Keratinocyte (primary cell): ENCODE measurements at regions not wholly inside any gene's neighbourhood (a gene's known extent, or its start where the extent isn't known, plus 50 kb on each side); places are given as distances from the start of the nearest gene placed in this dataset.

Source experiments
- DNase-seq: peaks from one replicate; pipeline ENCODE4 v3.0.0-alpha.2; 2011; ENCODE audit warnings: low read depth, missing footprints, low spot score
- FAIRE-seq: peaks from 2 replicates; lab custom pipeline; 2011; peaks lifted over from hg19 to GRCh38; lab: Jason Lieb, UNC
- H2AFZ ChIP-seq: 2 replicates; pipeline ENCODE4 v1.6.0; 2012; ENCODE audit warnings: low read length, control low read depth, inconsistent platforms; ENCODE audit not compliant: control insufficient read depth
- H3K27ac ChIP-seq: 2 replicates; pipeline ENCODE4 v1.5.1; 2011; ENCODE audit warnings: low read length; ENCODE audit not compliant: control insufficient read depth, insufficient read depth
- H3K27me3 ChIP-seq: 3 replicates; pipeline ENCODE4 v1.6.0; 2011; ENCODE audit warnings: low read length; ENCODE audit not compliant: control insufficient read depth, insufficient read depth; ENCODE audit errors: extremely low read depth
- H3K36me3 ChIP-seq, 2 experiments: 2 replicates in 1 of 2; 3 replicates in 1 of 2; pipeline ENCODE4 v1.5.1; 2011; ENCODE audit warnings: low read length in 2 of 2, mild to moderate bottlenecking in 1 of 2; ENCODE audit not compliant: control insufficient read depth in 2 of 2, insufficient read depth in 2 of 2; ENCODE audit errors: extremely low read depth in 1 of 2
- H3K4me1 ChIP-seq: 3 replicates; pipeline ENCODE4 v1.5.1; 2011; ENCODE audit warnings: low read length; ENCODE audit not compliant: control insufficient read depth, insufficient read depth; ENCODE audit errors: extremely low read depth
- H3K4me2 ChIP-seq: 3 replicates; pipeline ENCODE4 v1.6.0; 2011; ENCODE audit warnings: low read depth, low read length; ENCODE audit not compliant: control insufficient read depth, insufficient read depth; ENCODE audit errors: extremely low read depth
- H3K4me3 ChIP-seq, 3 experiments: fragments of 200-600 bp in 1 of 3; sonication (generic) in 1 of 3; 2 replicates in 2 of 3; 3 replicates in 1 of 3; pipeline ENCODE4 v1.5.1; 2011 to 2016; ENCODE audit warnings: low read length in 3 of 3, mild to moderate bottlenecking in 3 of 3, control low read depth in 2 of 3, inconsistent platforms in 1 of 3, low read depth in 1 of 3, mixed read lengths in 1 of 3, mixed run types in 1 of 3, moderate library complexity in 1 of 3; ENCODE audit not compliant: control insufficient read depth in 2 of 3, insufficient read depth in 2 of 3; ENCODE audit errors: extremely low read depth in 1 of 3
- H3K79me2 ChIP-seq: 2 replicates; pipeline ENCODE4 v1.6.0; 2012; ENCODE audit warnings: low read length; ENCODE audit not compliant: control insufficient read depth, insufficient read depth
- H3K9ac ChIP-seq: 3 replicates; pipeline ENCODE4 v1.6.0; 2011; ENCODE audit warnings: low read length; ENCODE audit not compliant: control insufficient read depth, insufficient read depth; ENCODE audit errors: extremely low read depth
- H3K9me1 ChIP-seq: 3 replicates; pipeline ENCODE4 v1.6.0; 2011; ENCODE audit warnings: low read length; ENCODE audit not compliant: control insufficient read depth, insufficient read depth; ENCODE audit errors: extremely low read depth
- H3K9me3 ChIP-seq: 2 replicates; pipeline ENCODE4 v1.5.1; 2012; ENCODE audit warnings: low read depth, low read length; ENCODE audit not compliant: control insufficient read depth
- H4K20me1 ChIP-seq: 3 replicates; pipeline ENCODE4 v1.6.0; 2011; ENCODE audit warnings: low read length; ENCODE audit not compliant: control insufficient read depth, insufficient read depth; ENCODE audit errors: extremely low read depth
- EZH2 ChIP-seq: IDR thresholded peaks from one replicate; pipeline ENCODE4 v1.6.1; 2012; ENCODE audit warnings: inconsistent platforms, mild to moderate bottlenecking, low read length, moderate library complexity
- dilution Hi-C: fragments of 300-500 bp; cut with MboI; formaldehyde crosslinking; loops from one replicate; pipeline ENCODE4 v1.7.0; 2020; ENCODE audit warnings: low sequenced_read_pairs; ENCODE audit not compliant: extremely low pct_ligation_motif_present
- TF ChIP-seq, protein P1 (sequence below), 3 experiments: IDR thresholded peaks in 1 of 3; conservative IDR thresholded peaks in 1 of 3; optimal IDR thresholded peaks in 1 of 3; 2 replicates in 2 of 3; 3 replicates in 1 of 3; pipeline versions ENCODE3 to v1.5.1; 2011; ENCODE audit warnings: low read length in 3 of 3, mild to moderate bottlenecking in 3 of 3, moderate library complexity in 2 of 3, control low read depth in 1 of 3, inconsistent platforms in 1 of 3; ENCODE audit not compliant: insufficient read depth in 2 of 3; ENCODE audit errors: extremely low read depth in 1 of 3

DNA sequence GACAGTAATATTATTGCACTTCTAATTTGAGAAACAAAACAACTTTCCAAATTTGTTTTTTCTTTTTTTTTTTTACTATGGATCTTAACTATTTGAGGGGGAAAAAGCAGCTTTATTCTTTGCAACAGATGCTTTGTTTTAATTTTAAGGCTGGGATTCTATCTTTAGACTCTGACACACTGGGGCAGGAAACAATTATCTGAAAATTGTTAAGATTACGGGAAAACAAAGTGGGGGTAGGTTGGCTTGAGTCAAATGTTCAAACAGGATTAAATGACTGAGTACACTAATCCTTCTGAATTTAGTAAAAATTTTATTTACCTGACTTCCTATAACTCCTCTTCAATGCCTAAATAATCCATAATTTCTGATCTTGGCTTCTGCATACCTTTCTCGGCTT lies 543.2 kb downstream of the SLITRK6 start:
- no peak for TF ChIP-seq EZH2
- TF ChIP-seq, protein P1, sequence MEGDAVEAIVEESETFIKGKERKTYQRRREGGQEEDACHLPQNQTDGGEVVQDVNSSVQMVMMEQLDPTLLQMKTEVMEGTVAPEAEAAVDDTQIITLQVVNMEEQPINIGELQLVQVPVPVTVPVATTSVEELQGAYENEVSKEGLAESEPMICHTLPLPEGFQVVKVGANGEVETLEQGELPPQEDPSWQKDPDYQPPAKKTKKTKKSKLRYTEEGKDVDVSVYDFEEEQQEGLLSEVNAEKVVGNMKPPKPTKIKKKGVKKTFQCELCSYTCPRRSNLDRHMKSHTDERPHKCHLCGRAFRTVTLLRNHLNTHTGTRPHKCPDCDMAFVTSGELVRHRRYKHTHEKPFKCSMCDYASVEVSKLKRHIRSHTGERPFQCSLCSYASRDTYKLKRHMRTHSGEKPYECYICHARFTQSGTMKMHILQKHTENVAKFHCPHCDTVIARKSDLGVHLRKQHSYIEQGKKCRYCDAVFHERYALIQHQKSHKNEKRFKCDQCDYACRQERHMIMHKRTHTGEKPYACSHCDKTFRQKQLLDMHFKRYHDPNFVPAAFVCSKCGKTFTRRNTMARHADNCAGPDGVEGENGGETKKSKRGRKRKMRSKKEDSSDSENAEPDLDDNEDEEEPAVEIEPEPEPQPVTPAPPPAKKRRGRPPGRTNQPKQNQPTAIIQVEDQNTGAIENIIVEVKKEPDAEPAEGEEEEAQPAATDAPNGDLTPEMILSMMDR (optimal IDR thresholded peaks at IDR 0.05 in 1 of 3, IDR thresholded peaks at IDR 0.05 in 1 of 3, conservative IDR thresholded peaks at IDR 0.05 in 1 of 3; ENCODE audit: extremely low read depth in 1 of 3, insufficient read depth in 2 of 3, low read length in 3 of 3) = no peak

DNA sequence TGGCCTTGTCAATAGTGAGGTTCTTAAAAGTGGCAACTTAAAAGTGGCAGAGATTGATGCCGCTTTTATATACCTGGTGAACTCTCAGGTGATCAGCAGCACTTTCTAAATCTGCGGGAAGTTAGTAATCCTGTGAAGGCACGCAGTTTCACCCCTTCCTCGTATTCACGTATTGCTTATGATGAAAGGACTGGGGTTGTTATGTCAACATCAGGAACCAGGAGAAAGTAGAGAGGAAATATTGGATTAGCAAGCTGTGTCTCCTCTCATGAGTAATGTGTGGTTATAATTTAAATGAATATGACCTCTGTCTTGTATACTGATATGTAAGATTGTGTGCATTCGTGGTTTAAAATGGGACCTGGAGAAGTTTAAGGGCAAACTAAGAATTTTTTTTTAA lies 544.6 kb downstream of the SLITRK6 start:
- FAIRE-seq = no peak
- TF ChIP-seq EZH2 = no peak
- TF ChIP-seq, protein P1 (optimal IDR thresholded peaks at IDR 0.05 in 1 of 3, IDR thresholded peaks at IDR 0.05 in 1 of 3, conservative IDR thresholded peaks at IDR 0.05 in 1 of 3; ENCODE audit: extremely low read depth in 1 of 3, insufficient read depth in 2 of 3, low read length in 3 of 3) = no peak
- H4K20me1 ChIP-seq = no peaks in the 10 kb centered on the region
- H3K9me1 ChIP-seq = no peaks in the 10 kb centered on the region
- H3K9ac ChIP-seq = no peak overlapping the region
- no peaks in the 10 kb centered on the region for H3K9me3 ChIP-seq
- no peak overlapping the region for H2AFZ ChIP-seq
- H3K4me1 ChIP-seq = no peaks in the 10 kb centered on the region
- no peak for DNase-seq
- H3K4me2 ChIP-seq = no peak overlapping the region
- H3K27ac ChIP-seq = no peak overlapping the region
- H3K36me3 ChIP-seq = no peaks in the 10 kb centered on the region
- no peaks in the 10 kb centered on the region for H3K27me3 ChIP-seq
- H3K79me2 ChIP-seq = no peaks in the 10 kb centered on the region
- no peak overlapping the region for H3K4me3 ChIP-seq
- dilution Hi-C loops = no loop called here

More for the DNA sequence above, 543.2 kb downstream of the SLITRK6 start:
- no peaks in the 10 kb centered on the region for H3K36me3 ChIP-seq
- H3K27me3 ChIP-seq = no peaks in the 10 kb centered on the region
- H3K4me2 ChIP-seq = no peak overlapping the region
- H3K9me3 ChIP-seq = no peaks in the 10 kb centered on the region
- no peaks in the 10 kb centered on the region for H3K4me1 ChIP-seq
- no peaks in the 10 kb centered on the region for H3K79me2 ChIP-seq
- no peak overlapping the region for H3K27ac ChIP-seq
- no peak overlapping the region for H2AFZ ChIP-seq
- DNase-seq (no peak), FAIRE-seq (no peak)
- dilution Hi-C loops = no loop called here
- no peak overlapping the region for H3K4me3 ChIP-seq
- H3K9ac ChIP-seq = no peak overlapping the region
- no peaks in the 10 kb centered on the region for H4K20me1 ChIP-seq
- no peaks in the 10 kb centered on the region for H3K9me1 ChIP-seq
